NCI-H146 (cell line): ENCODE measurements at regions not wholly inside any gene's neighbourhood (a gene's known extent, or its start where the extent isn't known, plus 50 kb on each side); places are given as distances from the start of the nearest gene placed in this dataset.
"Not testable (repeated sequence)": the region's sequence is repeated elsewhere in the genome, so short reads cannot be mapped to it uniquely, and the experiment has no call there.

Experiments
- DNase-seq: peaks from one replicate; lab custom pipeline; 2025; lab: John Stamatoyannopoulos, UW

- no peak for DNase-seq
These were observed 358.6 kb downstream of the TEX13C start for GRCh38 chrX:125678258-125678657.

GRCh38 chrX:125680366-125680765, 360.7 kb downstream of the TEX13C start:
- DNase-seq = no peak

- DNase-seq = no peak
These were observed 361.4 kb downstream of the TEX13C start for GRCh38 chrX:125681058-125681457.

- DNase-seq = no peak
These were observed 361.8 kb downstream of the TEX13C start for GRCh38 chrX:125681507-125681906.

GRCh38 chrX:125690522-125690921, 370.9 kb downstream of the TEX13C start:
- not testable (repeated sequence) for DNase-seq

- DNase-seq = no peak
These were observed 374.5 kb downstream of the TEX13C start for GRCh38 chrX:125694171-125694570.

- DNase-seq = no peak
These were observed 389.4 kb downstream of the TEX13C start for GRCh38 chrX:125709074-125709473.

GRCh38 chrX:125709532-125709931, 389.9 kb downstream of the TEX13C start:
- DNase-seq = no peak

GRCh38 chrX:125710403-125711062, 390.9 kb downstream of the TEX13C start:
- DNase-seq = no peak

GRCh38 chrX:125711103-125711502, 391.4 kb downstream of the TEX13C start:
- DNase-seq = no peak

- DNase-seq = no peak
These were observed 394.0 kb downstream of the TEX13C start for GRCh38 chrX:125713633-125714032.

GRCh38 chrX:125727117-125727516, 407.4 kb downstream of the TEX13C start:
- DNase-seq = no peak

GRCh38 chrX:125736008-125736729, 416.5 kb downstream of the TEX13C start:
- no peak for DNase-seq

GRCh38 chrX:125742811-125743210, 423.1 kb downstream of the TEX13C start:
- DNase-seq = no peak

- no peak for DNase-seq
These were observed 421.2 kb downstream of the DCAF12L2 start for GRCh38 chrX:125744914-125745313.

GRCh38 chrX:125757794-125758564, 408.1 kb downstream of the DCAF12L2 start:
- DNase-seq = no peak

GRCh38 chrX:125758819-125759218, 407.3 kb downstream of the DCAF12L2 start:
- DNase-seq = no peak

- no peak for DNase-seq
These were observed 403.1 kb downstream of the DCAF12L2 start for GRCh38 chrX:125762954-125763353.

- DNase-seq = no peak
These were observed 400.7 kb downstream of the DCAF12L2 start for GRCh38 chrX:125765347-125765746.

GRCh38 chrX:125769628-125770027, 396.5 kb downstream of the DCAF12L2 start:
- DNase-seq = no peak

GRCh38 chrX:125778261-125778660, 387.8 kb downstream of the DCAF12L2 start:
- DNase-seq = no peak

GRCh38 chrX:125782184-125782583, 383.9 kb downstream of the DCAF12L2 start:
- DNase-seq = no peak

GRCh38 chrX:125786316-125786715, 379.8 kb downstream of the DCAF12L2 start:
- no peak for DNase-seq
